Stimulated activated CD4-positive, alpha-beta T cell treated with anti-CD3 and anti-CD28 coated beads, Interleukin-1b, Interleukin-23, amount 100 ng/mL, for 48 hours (primary cell): ENCODE measurements at regions not wholly inside any gene's neighbourhood (a gene's known extent, or its start where the extent isn't known, plus 50 kb on each side); places are given as distances from the start of the nearest gene placed in this dataset.

Experiments
- DNase-seq: peaks from one replicate; pipeline ENCODE4 v3.0.0-alpha.2; 2020

DNA sequence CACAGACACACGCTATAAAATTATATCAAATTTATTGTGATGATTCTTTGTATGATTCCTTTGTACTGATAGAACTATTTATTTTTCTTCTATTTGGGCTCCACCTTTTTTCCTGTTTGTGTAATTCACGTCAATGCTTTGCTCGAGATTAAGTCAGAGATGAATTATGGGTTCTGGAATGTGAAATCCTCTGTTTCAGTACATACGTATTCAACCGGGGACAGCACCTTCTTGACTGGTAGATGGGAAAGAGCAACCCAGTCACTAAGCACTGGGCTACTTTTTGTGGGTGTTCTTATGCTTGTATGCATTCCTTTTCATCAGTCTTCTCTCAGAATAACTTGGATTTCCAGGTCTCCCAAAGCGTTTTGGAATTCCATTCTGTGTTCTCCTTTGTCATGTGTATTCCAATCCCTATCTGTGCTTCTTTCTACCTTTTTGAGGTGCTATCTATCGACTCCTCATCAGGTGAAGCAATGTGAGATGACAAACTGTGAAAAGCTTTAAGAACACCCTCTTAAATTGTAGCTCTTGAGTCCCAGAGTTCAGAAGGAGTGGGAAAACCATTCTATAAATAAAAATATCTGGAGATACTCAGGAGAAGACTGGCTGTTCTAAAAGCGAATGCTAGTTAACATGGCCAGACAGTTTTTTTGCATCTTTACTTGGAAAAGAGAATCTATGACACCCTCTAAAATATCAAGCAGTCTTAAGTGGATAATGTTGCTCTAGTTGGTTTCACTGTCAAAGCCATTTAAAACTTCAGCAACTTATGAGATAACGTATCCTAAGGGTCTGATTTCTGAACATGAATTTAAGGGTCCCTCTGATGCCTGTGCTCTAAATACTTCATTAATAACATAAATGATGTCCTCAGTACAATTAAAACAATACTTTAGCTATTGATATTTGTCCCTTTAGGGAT is 197.7 kb upstream of the PREP start:
- no peak for DNase-seq

DNA sequence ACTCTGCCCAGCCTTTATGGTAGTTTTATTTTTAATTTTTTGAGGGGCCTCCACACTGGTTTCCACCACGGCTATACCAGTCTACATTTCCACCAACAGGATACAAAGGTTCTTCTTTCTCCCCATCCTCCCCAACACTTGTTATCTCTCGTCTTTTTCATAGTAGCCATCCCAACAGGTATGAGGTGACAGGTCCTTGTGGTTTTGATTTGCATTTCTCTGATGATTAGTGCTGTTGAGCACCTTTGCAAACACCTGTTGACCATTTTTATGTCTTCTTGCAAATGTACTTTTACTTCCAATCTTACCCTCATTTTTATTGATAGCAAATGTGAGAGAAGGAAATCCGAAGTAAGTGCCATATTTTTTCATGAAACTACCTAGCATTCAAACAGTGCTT is 195.4 kb upstream of the PREP start:
- DNase-seq = no peak

DNA sequence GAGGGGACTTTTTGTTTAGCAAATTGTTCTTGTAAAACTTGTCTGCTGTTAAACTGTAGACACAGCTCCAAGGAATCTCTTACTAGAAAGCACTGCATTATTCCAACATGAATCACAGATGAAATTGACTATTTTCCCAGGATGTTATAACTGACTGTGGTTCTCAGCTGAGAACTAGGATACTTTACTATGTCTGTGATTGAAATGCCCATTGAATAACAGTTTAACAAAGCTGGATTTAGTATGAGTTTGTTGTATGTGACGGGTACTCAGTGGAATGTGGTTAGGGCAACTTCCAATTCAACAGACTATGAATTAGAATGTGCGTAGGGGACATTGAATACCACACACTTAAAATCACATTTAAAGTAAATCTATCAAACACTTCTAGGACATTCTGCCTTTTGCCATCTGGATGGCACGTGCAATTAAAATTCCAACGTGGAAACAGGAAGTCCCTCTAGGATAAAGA is 193.4 kb upstream of the PREP start:
- no peak for DNase-seq

- no peak for DNase-seq
These were observed 192.9 kb upstream of the PREP start for GRCh38 chr6:105595829-105596228.

DNA sequence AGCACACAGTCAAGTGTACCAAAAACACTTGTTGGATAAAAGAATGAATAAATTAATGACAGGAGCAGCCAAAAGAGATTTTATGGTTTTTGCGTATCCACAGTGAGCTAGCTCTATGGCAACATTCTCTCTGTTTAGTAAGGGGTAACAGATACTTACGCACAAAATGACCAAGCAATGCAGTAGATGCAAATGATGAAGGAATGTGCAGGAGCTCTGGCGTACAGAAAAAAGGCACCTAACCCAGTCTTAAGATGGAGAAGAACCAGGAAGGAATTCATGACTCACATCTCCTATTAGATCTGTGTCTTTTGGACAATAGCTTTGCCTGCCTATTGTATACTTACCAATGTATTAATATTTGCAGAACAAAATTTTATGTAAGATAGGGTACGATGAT is 191.9 kb upstream of the PREP start:
- no peak for DNase-seq

DNA sequence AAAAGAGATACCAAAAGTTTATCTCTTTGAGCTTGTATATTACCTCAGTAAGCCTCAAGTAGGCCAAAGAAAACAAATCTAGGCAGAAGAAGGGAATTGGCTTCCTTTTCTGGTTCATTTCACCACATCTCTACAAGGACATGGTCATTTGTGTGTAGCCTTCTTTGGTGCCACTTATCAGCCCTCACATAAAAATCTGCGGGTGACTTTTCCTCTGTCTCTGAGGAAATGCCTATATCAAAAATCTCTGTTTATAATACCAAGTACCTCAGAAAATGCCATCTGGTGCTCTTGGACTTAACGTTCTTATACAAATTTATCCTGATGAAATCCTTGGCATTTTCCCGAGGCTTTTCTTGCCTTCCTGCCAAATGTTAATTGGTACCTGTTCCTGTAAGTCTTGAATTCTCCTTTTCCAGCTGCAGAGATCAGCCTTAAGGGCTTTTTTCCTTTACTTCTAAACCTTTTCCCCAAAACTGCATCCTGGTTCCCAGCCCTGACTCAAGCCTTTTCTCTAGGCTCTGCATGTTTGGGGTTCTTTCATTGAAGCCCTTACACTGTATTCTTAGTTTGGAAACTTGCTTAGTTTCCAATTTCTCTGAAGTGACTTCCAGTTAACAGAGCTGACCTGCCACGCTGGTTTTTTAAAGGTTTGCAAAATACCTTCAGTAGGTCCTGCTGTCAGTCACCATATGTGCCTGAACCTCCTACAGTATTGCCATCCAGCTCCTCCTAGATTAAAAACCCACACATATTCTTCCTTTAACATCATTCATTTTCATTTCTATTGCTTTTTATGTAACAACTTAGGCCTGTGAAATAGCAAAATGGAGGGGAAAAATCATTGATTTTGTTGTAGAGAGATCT is 191.2 kb upstream of the PREP start:
- no peak for DNase-seq

DNA sequence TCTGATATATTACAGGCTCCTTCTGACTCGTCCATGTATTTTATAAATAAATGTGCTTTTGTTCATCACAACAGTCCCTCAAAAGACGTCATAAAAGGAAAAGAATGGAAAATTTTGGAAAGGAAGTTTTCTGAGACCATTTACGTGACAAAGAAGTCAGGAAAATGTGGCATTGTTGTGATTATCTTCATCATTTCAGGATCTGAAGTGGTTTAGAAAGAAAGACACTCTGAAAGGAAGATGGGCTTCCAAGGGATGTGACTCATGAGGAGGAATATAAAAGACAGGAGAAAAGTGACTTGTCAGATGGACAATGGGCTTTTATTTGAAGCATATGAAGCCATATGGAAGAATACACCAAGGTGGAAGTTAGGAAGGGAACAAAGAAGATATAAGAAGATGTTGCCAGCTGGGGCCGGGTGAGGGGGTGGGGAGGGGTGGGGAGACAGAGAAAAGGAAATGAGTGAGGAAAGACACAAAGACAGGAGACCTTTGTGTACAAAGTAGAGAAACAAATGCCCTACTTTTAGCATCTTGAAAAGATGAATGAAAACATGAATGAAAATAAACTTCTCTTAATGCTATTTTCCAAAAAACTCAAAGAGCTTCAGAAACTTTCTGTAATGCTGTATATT is 190.3 kb upstream of the PREP start:
- DNase-seq = no peak

GRCh38 chr6:105592329-105592728 is 189.4 kb upstream of the PREP start:
- DNase-seq = no peak

GRCh38 chr6:105591053-105591452 is 188.2 kb upstream of the PREP start:
- no peak for DNase-seq

- no peak for DNase-seq
These were observed 185.3 kb upstream of the PREP start for GRCh38 chr6:105588123-105588710.

DNA sequence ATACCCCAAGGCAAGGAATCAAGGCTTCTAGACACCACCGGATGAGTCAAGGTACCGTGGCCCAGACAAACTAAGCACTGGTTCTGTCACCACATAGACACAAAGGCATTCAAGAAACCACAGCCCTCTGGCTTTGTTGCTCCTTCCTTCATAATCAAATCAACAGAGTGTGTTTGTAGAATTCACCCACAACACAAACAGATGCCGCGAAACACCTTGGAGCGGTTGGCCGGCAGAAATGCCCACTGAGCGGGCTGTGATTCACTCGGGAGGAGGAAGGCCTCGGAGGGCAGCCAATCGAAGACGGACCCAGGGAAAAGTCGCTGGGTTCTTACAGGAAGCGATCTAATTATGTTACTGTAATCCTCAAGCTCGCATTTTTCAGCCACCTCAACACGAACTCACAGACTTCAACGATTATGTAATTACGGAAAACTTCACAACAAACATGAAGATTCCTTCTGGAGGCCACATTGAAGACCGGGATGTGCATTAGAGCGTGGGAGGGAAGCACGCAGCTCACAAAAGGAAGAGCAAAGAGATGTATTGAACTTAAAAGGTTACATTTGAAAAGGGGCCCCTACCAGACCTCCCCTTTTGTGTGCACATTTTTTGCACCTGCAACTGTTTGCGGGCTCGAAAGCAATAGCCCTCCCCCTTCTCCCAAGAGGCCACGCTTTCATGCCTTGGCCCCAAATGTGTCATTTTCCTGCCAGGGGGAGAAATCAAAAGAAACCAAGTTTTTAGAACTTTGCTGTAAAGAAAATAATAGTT is 184.7 kb upstream of the PREP start:
- no peak for DNase-seq

GRCh38 chr6:105578179-105578707 is 175.4 kb upstream of the PREP start:
- no peak for DNase-seq

- no peak for DNase-seq
These were observed 170.7 kb upstream of the PREP start for GRCh38 chr6:105573556-105573955.

- no peak for DNase-seq
These were observed 170.3 kb upstream of the PREP start for GRCh38 chr6:105573138-105573537.

GRCh38 chr6:105570416-105570815 is 167.5 kb upstream of the PREP start:
- no peak for DNase-seq

DNA sequence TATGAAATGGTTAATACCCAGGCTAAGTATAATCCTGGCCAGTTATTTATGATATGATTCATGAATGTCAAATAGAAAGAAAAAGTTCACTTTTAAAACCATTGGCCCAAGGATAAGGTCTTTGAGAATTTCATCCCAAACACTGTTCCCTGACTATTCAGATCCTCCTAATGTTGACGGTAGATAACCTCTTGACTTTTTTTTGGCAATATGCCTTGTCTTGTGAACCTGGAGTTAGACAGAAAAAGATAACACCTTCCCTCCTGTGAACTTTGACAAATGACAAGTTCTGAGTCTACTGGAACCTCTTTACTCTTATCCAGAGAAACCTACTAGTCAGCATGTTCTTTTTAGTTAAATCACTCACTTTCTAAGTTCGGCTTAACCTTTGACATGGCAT is 166.8 kb upstream of the PREP start:
- no peak for DNase-seq

GRCh38 chr6:105568751-105569150 is 165.9 kb upstream of the PREP start:
- DNase-seq = no peak

GRCh38 chr6:105568142-105568541 is 165.3 kb upstream of the PREP start:
- DNase-seq = no peak

DNA sequence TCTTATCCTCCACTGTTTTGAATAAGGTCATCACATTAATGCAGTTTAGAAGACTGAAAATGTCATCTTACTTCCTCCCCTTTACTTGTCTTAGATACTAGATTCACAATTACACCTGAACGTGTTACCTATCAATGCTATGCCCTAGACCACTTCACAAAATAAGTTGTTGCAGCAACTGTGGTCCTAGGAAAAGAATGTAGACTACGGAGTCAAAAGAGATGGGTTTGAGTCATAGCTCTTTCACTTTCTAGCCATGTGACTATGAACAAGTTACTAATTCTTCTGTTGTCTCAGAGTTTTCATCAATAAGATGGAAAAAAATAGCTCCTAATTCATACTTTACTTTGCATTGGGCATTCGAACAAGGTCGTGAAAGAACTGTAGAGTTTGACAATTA is 164.3 kb upstream of the PREP start:
- DNase-seq = no peak

DNA sequence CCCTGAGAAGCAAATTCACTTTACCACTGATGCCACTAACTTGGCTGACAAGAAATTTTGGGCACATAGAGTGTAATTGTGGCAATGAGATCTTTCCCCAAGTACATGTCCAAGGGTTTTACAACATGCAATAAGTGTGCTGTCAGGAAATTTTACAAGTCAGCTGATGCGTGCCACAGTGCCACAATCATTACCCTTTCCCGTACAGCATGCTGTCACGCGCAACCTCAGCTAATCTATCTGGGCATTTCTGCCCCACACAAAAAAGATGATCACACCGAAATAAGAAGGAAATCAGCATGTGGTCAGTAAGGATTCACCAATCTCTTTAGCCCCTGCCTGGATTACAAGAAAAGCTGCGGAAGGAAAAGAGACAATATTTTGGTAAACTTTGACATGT is 163.6 kb upstream of the PREP start:
- DNase-seq = no peak

DNA sequence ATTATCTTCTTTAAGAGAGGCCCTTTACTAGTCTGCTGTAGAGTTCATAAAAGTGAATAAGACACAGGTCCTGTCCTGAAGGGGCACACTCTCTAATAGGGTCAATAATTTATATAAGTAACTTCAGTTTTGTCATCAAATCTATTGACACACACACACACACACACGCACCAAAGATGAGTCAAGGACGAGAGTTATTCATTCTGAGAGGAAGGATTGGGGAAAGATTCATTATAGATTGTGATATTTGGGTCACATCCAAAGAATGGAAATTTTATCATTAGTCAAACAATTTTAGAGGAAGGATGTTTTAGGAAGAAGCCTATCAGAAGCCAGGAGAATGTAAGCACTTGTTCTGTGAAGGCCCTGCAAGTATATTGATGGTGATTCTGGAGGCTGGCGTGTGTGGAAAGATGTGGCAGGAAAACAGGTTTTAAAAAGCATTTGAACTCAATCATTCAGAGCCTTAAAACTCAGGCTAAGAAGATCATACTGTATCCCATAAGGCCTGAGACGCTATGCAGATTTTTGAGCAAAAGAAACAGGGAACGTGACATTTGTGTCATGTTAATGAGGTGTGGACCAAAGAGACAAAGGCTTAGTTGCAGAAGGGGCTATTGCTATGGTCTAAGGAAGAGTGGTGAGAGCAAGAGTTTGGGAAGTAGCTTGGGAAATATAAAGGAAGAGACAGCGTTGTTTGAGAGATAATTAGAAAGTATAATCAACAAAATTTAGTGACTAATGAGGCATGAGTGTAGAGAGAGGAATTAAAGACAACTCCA is 161.4 kb upstream of the PREP start:
- DNase-seq = no peak
